ENCODE measurements at regions not wholly inside any gene's neighbourhood (a gene's known extent, or its start where the extent isn't known, plus 50 kb on each side); places are given as distances from the start of the nearest gene placed in this dataset.
"Not testable (repeated sequence)": the region's sequence is repeated elsewhere in the genome, so short reads cannot be mapped to it uniquely, and the experiment has no call there.

- H3K4me1 ChIP-seq (ENCODE audit: insufficient read depth): no peaks in the 10 kb centered on the region
- no peak overlapping the region for H3K4me3 ChIP-seq
- H3K9me3 ChIP-seq (ENCODE audit: low read depth): no peaks in the 10 kb centered on the region
- TF ChIP-seq EZH2phosphoT487 (IDR thresholded peaks at IDR 0.05; ENCODE audit: low read depth, severe bottlenecking, unreplicated experiment): no peak
- no peak for TF ChIP-seq CTCF (IDR thresholded peaks at IDR 0.05; ENCODE audit: poor library complexity)
- no peak for TF ChIP-seq EZH2 (IDR thresholded peaks at IDR 0.05; ENCODE audit: borderline replicate concordance)
- no peak for DNase-seq (ENCODE audit: low spot score)
- no peaks in the 10 kb centered on the region for H3K9me2 ChIP-seq (replicated peaks; ENCODE audit: insufficient read depth)
- no peak overlapping the region for H3K27ac ChIP-seq
- H3K36me3 ChIP-seq (replicated peaks; ENCODE audit: insufficient read depth, low read depth): no peaks in the 10 kb centered on the region
- no peak overlapping the region for H3K4me2 ChIP-seq
- H4K20me1 ChIP-seq (ENCODE audit: insufficient read depth, poor library complexity, severe bottlenecking): no peaks in the 10 kb centered on the region
- no peaks in the 10 kb centered on the region for H3K79me2 ChIP-seq
- H3K27me3 ChIP-seq: no peaks in the 10 kb centered on the region
- WGBS (ENCODE audit: low lambda C conversion rate, missing lambda C conversion rate): 78% methylated on average over 8 of the region's 8 CpGs
- no peak overlapping the region for H2AFZ ChIP-seq
These were observed 86.7 kb upstream of the PDHA1 start for GRCh38 chrX:19256986-19257385.

- H3K9me3 ChIP-seq (ENCODE audit: low read depth); H3K4me3 ChIP-seq; H3K9me2 ChIP-seq (replicated peaks; ENCODE audit: insufficient read depth); H3K27me3 ChIP-seq; H3K4me2 ChIP-seq; H3K4me1 ChIP-seq (ENCODE audit: insufficient read depth); H2AFZ ChIP-seq; H4K20me1 ChIP-seq (ENCODE audit: insufficient read depth, poor library complexity, severe bottlenecking); H3K27ac ChIP-seq; H3K36me3 ChIP-seq (replicated peaks; ENCODE audit: insufficient read depth, low read depth); DNase-seq (ENCODE audit: low spot score); H3K79me2 ChIP-seq: not testable (repeated sequence)
- whole genome bisulfite sequencing (ENCODE audit: low lambda C conversion rate, missing lambda C conversion rate): 84% methylated on average over 10 of the region's 10 CpGs
These were observed 82.7 kb upstream of the PDHA1 start for GRCh38 chrX:19261026-19261425.

GRCh38 chrX:19270727-19271126 is 73.0 kb upstream of the PDHA1 start:
- TF ChIP-seq EZH2phosphoT487 (IDR thresholded peaks at IDR 0.05; ENCODE audit: low read depth, severe bottlenecking, unreplicated experiment): no peak
- no peak for TF ChIP-seq CTCF (IDR thresholded peaks at IDR 0.05; ENCODE audit: poor library complexity)
- TF ChIP-seq EZH2 (IDR thresholded peaks at IDR 0.05; ENCODE audit: borderline replicate concordance): no peak
- Histone ChIP-seq H3K27me3 (no peaks in the 10 kb centered on the region), H3K9me3 (ENCODE audit: low read depth) (no peaks in the 10 kb centered on the region), H3K27ac (no peak overlapping the region), H3K4me2 (no peak overlapping the region), H3K79me2 (no peaks in the 10 kb centered on the region), H3K4me3 (no peak overlapping the region), H3K36me3 (replicated peaks; ENCODE audit: insufficient read depth, low read depth) (no peaks in the 10 kb centered on the region), H3K9me2 (replicated peaks; ENCODE audit: insufficient read depth) (no peaks in the 10 kb centered on the region), H2AFZ (no peak overlapping the region), H4K20me1 (ENCODE audit: insufficient read depth, poor library complexity, severe bottlenecking) (no peaks in the 10 kb centered on the region), H3K4me1 (ENCODE audit: insufficient read depth) (no peaks in the 10 kb centered on the region)
- 77% methylated on average over 1 of the region's 1 CpG for WGBS (ENCODE audit: low lambda C conversion rate, missing lambda C conversion rate)
- no peak for DNase-seq (ENCODE audit: low spot score)

DNA sequence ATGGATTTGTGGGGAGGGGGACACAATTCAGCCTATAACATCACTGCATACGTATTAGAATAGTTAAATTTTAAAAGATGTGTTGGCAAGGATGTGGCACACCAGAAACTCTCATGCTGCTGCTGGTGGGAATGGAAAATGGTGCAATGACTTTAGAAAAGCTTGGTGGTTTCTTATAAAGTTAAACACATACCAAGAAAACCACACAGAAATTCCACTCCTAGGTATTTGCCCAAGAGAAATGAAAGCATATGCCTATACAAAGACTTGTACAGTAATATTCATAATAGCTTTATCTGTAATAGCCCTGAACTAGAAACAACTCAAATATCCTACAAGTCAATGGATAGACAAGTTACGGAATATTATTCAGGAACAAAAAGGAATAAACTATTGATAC is 71.3 kb upstream of the PDHA1 start:
- H3K27ac ChIP-seq: no peak overlapping the region
- no peaks in the 10 kb centered on the region for H3K79me2 ChIP-seq
- H3K4me3 ChIP-seq: no peak overlapping the region
- no peak for DNase-seq (ENCODE audit: low spot score)
- H4K20me1 ChIP-seq (ENCODE audit: insufficient read depth, poor library complexity, severe bottlenecking): no peaks in the 10 kb centered on the region
- no peaks in the 10 kb centered on the region for H3K9me2 ChIP-seq (replicated peaks; ENCODE audit: insufficient read depth)
- no peak overlapping the region for H2AFZ ChIP-seq
- no peak overlapping the region for H3K4me2 ChIP-seq
- no peaks in the 10 kb centered on the region for H3K4me1 ChIP-seq (ENCODE audit: insufficient read depth)
- H3K27me3 ChIP-seq: no peaks in the 10 kb centered on the region
- no peaks in the 10 kb centered on the region for H3K36me3 ChIP-seq (replicated peaks; ENCODE audit: insufficient read depth, low read depth)
- TF ChIP-seq EZH2phosphoT487 (IDR thresholded peaks at IDR 0.05; ENCODE audit: low read depth, severe bottlenecking, unreplicated experiment): no peak
- no peak for TF ChIP-seq CTCF (IDR thresholded peaks at IDR 0.05; ENCODE audit: poor library complexity)
- no peak for TF ChIP-seq EZH2 (IDR thresholded peaks at IDR 0.05; ENCODE audit: borderline replicate concordance)
- H3K9me3 ChIP-seq (ENCODE audit: low read depth): no peaks in the 10 kb centered on the region
- 71% methylated on average over 2 of the region's 2 CpGs for WGBS (ENCODE audit: low lambda C conversion rate, missing lambda C conversion rate)
